Panc1 (cell line): ENCODE measurements at regions not wholly inside any gene's neighbourhood (a gene's known extent, or its start where the extent isn't known, plus 50 kb on each side); places are given as distances from the start of the nearest gene placed in this dataset.

Experiments used
- ATAC-seq: fragments of 200-7000 bp; cut with Tn5 transposase; 2 replicates; pipeline ENCODE4 v1.9.1; 2020; ENCODE audit warnings: mild to moderate bottlenecking, moderate library complexity
- BruUV-seq: library from RNA; stranded (reverse); fragments of 400-500 nt; replicated peaks from 2 replicates; lab custom pipeline; 2021; lab: Mats Ljungman, UMichigan
- CTCF ChIA-PET: fragments of 300-600 bp; sonication (Branson Sonifier 250); formaldehyde crosslinking; loops from one replicate; lab custom pipeline; 2022; ENCODE audit warnings: antibody characterized with exemption; lab: Charles Lee
- POLR2A ChIA-PET: fragments of 300-600 bp; sonication (Branson Sonifier 250); formaldehyde crosslinking; loops from one replicate; lab custom pipeline; 2022; ENCODE audit warnings: antibody characterized with exemption; lab: Charles Lee
- DNase-seq: peaks from one replicate; pipeline ENCODE4 v3.0.0-alpha.2; 2010; ENCODE audit warnings: low read depth, low spot score
- H3K27ac ChIP-seq: 2 replicates; pipeline ENCODE4 v1.5.1; 2011; ENCODE audit warnings: mild to moderate bottlenecking, low read length, inconsistent platforms
- H3K27me3 ChIP-seq: fragments of 200-500 bp; sonication (Bioruptor generic); 2 replicates; pipeline ENCODE4 v1.6.0; 2014; ENCODE audit warnings: low read length, inconsistent platforms; ENCODE audit not compliant: control insufficient read depth, insufficient read depth
- H3K36me3 ChIP-seq: fragments of 200-500 bp; sonication (Bioruptor generic); 2 replicates; pipeline ENCODE4 v1.5.1; 2014; ENCODE audit warnings: inconsistent platforms, mild to moderate bottlenecking, low read length, moderate library complexity; ENCODE audit not compliant: control insufficient read depth, insufficient read depth
- H3K4me1 ChIP-seq: 2 replicates; pipeline ENCODE4 v1.5.1; 2011; ENCODE audit warnings: inconsistent platforms, mild to moderate bottlenecking, low read length, moderate library complexity; ENCODE audit not compliant: control insufficient read depth, insufficient read depth
- H3K4me3 ChIP-seq, 2 experiments: 2 replicates each; pipeline ENCODE4 v1.5.1; 2011 to 2012; ENCODE audit warnings: low read depth in 2 of 2, low read length in 2 of 2, mild to moderate bottlenecking in 2 of 2, inconsistent platforms in 1 of 2, moderate library complexity in 1 of 2
- H3K9me3 ChIP-seq: fragments of 200-500 bp; sonication (Bioruptor generic); 2 replicates; pipeline ENCODE4 v1.5.1; 2014; ENCODE audit warnings: low read depth, mild to moderate bottlenecking, inconsistent platforms, low read length, moderate library complexity; ENCODE audit not compliant: control insufficient read depth, insufficient read depth
- POLR2AphosphoS5 ChIP-seq: IDR thresholded peaks from 2 replicates; pipeline ENCODE4 v1.6.1; 2012; ENCODE audit warnings: mild to moderate bottlenecking, low read depth, low read length, moderate library complexity
- SIN3A ChIP-seq: IDR thresholded peaks from 2 replicates; pipeline ENCODE4 v1.6.1; 2012; ENCODE audit warnings: low read depth, mild to moderate bottlenecking, low read length, moderate library complexity, borderline replicate concordance; ENCODE audit not compliant: insufficient read depth
- TCF7L2 ChIP-seq: IDR thresholded peaks from 2 replicates; pipeline ENCODE4 v1.6.1; 2011; ENCODE audit warnings: mild to moderate bottlenecking, low read depth, low read length, inconsistent platforms
- in situ Hi-C: cut with HindIII; loops from 2 replicates; pipeline ENCODE4 v1.10.0; 2016; ENCODE audit warnings: low sequenced_read_pairs, low pct_unique_long_range_greater_than_20kb
- intact Hi-C: fragments of 100-400 bp; cut with micrococcal nuclease; formaldehyde crosslinking; loops from one replicate; pipeline ENCODE4 v1.10.0; 2022; ENCODE audit not compliant: unreplicated experiment
- TF ChIP-seq, protein P1 (sequence below): fragments of 450-650 bp; IDR thresholded peaks from 2 replicates; pipeline ENCODE4 v1.5.1; 2017; ENCODE audit warnings: mild to moderate bottlenecking
- TF ChIP-seq, protein P2 (sequence below), 2 experiments: IDR thresholded peaks; 2 replicates each; pipeline ENCODE4 v1.6.1; 2011 to 2012; ENCODE audit warnings: low read depth in 2 of 2, control low read depth in 1 of 2, low read length in 1 of 2, mild to moderate bottlenecking in 1 of 2, moderate library complexity in 1 of 2; ENCODE audit not compliant: insufficient read depth in 1 of 2

DNA sequence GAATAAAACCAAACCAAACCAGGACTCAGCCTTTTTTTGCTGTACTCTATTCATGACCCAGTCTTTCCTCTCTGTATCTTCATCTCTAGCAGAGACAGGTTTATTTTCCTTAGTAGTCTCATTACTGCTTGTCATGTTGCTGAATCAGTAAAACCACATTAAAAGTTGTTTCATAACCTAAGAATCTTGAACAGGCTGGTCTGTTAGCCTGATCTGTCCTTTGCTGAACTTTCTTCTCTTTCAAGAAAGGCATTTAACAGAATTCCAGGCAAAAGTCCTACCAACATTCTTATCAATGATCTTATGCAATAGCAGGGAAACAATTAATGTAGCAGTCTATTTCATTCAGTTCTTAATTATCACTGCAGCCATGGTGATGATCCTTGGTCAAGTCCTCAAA, 197.7 kb downstream of the CASP12 start:
- CTCF ChIA-PET = no interaction called here

DNA sequence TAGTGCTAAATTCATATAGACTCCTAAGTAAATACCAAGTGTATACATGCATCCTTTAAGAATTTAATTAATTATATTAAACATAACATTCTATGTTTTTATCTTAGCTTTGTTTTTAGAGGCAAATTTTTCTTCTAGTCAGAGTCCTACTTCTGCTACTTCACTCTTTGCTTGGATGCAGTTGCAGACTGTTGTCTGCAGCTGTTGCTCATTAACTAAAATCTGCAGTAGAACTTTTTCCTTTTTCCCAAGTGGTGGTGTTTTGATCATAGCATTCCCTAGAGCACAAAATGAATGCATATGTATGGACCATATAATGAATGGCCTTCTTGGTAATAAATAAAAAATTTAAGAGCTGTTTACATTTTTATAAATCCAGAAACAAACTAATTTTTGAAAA, 198.3 kb downstream of the CASP12 start:
- no peak overlapping the region for H3K4me3 ChIP-seq
- no peaks in the 10 kb centered on the region for H3K4me1 ChIP-seq
- TF ChIP-seq POLR2AphosphoS5 = no peak
- TF ChIP-seq, protein P1, sequence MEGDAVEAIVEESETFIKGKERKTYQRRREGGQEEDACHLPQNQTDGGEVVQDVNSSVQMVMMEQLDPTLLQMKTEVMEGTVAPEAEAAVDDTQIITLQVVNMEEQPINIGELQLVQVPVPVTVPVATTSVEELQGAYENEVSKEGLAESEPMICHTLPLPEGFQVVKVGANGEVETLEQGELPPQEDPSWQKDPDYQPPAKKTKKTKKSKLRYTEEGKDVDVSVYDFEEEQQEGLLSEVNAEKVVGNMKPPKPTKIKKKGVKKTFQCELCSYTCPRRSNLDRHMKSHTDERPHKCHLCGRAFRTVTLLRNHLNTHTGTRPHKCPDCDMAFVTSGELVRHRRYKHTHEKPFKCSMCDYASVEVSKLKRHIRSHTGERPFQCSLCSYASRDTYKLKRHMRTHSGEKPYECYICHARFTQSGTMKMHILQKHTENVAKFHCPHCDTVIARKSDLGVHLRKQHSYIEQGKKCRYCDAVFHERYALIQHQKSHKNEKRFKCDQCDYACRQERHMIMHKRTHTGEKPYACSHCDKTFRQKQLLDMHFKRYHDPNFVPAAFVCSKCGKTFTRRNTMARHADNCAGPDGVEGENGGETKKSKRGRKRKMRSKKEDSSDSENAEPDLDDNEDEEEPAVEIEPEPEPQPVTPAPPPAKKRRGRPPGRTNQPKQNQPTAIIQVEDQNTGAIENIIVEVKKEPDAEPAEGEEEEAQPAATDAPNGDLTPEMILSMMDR = no peak
- TF ChIP-seq SIN3A = no peak
- no peak for TF ChIP-seq TCF7L2
- TF ChIP-seq, protein P2, sequence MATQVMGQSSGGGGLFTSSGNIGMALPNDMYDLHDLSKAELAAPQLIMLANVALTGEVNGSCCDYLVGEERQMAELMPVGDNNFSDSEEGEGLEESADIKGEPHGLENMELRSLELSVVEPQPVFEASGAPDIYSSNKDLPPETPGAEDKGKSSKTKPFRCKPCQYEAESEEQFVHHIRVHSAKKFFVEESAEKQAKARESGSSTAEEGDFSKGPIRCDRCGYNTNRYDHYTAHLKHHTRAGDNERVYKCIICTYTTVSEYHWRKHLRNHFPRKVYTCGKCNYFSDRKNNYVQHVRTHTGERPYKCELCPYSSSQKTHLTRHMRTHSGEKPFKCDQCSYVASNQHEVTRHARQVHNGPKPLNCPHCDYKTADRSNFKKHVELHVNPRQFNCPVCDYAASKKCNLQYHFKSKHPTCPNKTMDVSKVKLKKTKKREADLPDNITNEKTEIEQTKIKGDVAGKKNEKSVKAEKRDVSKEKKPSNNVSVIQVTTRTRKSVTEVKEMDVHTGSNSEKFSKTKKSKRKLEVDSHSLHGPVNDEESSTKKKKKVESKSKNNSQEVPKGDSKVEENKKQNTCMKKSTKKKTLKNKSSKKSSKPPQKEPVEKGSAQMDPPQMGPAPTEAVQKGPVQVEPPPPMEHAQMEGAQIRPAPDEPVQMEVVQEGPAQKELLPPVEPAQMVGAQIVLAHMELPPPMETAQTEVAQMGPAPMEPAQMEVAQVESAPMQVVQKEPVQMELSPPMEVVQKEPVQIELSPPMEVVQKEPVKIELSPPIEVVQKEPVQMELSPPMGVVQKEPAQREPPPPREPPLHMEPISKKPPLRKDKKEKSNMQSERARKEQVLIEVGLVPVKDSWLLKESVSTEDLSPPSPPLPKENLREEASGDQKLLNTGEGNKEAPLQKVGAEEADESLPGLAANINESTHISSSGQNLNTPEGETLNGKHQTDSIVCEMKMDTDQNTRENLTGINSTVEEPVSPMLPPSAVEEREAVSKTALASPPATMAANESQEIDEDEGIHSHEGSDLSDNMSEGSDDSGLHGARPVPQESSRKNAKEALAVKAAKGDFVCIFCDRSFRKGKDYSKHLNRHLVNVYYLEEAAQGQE (IDR thresholded peaks at IDR 0.05; ENCODE audit: insufficient read depth in 1 of 2, low read depth in 2 of 2, low read length in 1 of 2) = no peak
- POLR2A ChIA-PET = no interaction called here
- no peak for ATAC-seq
- in situ Hi-C loops = no loop called here
- BruUV-seq = no TSS peak
- H3K9me3 ChIP-seq = no peaks in the 10 kb centered on the region
- H3K27ac ChIP-seq = no peak overlapping the region
- H3K27me3 ChIP-seq = no peaks in the 10 kb centered on the region
- intact Hi-C loops = no loop called here
- no peak for DNase-seq
- H3K36me3 ChIP-seq = no peaks in the 10 kb centered on the region
- CTCF ChIA-PET = no interaction called here

More for the DNA sequence above, 197.7 kb downstream of the CASP12 start:
- POLR2A ChIA-PET = no interaction called here
- TF ChIP-seq, protein P1 = no peak
- TF ChIP-seq, protein P2 (IDR thresholded peaks at IDR 0.05; ENCODE audit: insufficient read depth in 1 of 2, low read depth in 2 of 2, low read length in 1 of 2) = no peak
- no peak for TF ChIP-seq TCF7L2
- TF ChIP-seq SIN3A = no peak
- no peak for TF ChIP-seq POLR2AphosphoS5
- no peak overlapping the region for H3K27ac ChIP-seq
- no peaks in the 10 kb centered on the region for H3K27me3 ChIP-seq
- H3K4me1 ChIP-seq = no peaks in the 10 kb centered on the region
- no TSS peak for BruUV-seq
- no peaks in the 10 kb centered on the region for H3K9me3 ChIP-seq
- ATAC-seq (no peak), DNase-seq (no peak)
- intact Hi-C loops (no loop called here), in situ Hi-C loops (no loop called here)
- no peaks in the 10 kb centered on the region for H3K36me3 ChIP-seq
- H3K4me3 ChIP-seq = no peak overlapping the region
